SK-N-MC (cell line): ENCODE measurements at regions not wholly inside any gene's neighbourhood (a gene's known extent, or its start where the extent isn't known, plus 50 kb on each side); places are given as distances from the start of the nearest gene placed in this dataset.

Experiments used
- DNase-seq: peaks from one replicate; pipeline ENCODE4 v3.0.0-alpha.2; 2011; ENCODE audit warnings: low read depth, low spot score
- H3K27ac ChIP-seq: fragments of 200-600 bp; sonication (generic); 2 replicates; pipeline ENCODE4 v1.5.1; 2016; ENCODE audit warnings: mixed run types
- H3K36me3 ChIP-seq: fragments of 200-600 bp; sonication (generic); 2 replicates; pipeline ENCODE4 v1.6.1; 2017; ENCODE audit warnings: antibody characterized with exemption, low read length, mixed read lengths; ENCODE audit not compliant: insufficient read depth
- H3K4me3 ChIP-seq: fragments of 200-600 bp; sonication (generic); 2 replicates; pipeline ENCODE4 v1.5.1; 2016
- H3K9ac ChIP-seq: fragments of 200-600 bp; sonication (generic); 2 replicates; pipeline ENCODE4 v1.8.0; 2017; ENCODE audit warnings: mixed run types, mixed read lengths; ENCODE audit not compliant: insufficient read length
- H3K9me3 ChIP-seq: fragments of 200-600 bp; sonication (generic); 2 replicates; pipeline ENCODE4 v1.6.1; 2017; ENCODE audit warnings: low read depth, mild to moderate bottlenecking, antibody characterized with exemption, low read length, moderate library complexity, mixed read lengths
- EZH2 ChIP-seq: fragments of 200-600 bp; sonication (generic); IDR thresholded peaks from one replicate; pipeline ENCODE4 v1.6.1; 2017; ENCODE audit warnings: antibody characterized with exemption
- FOXP2 ChIP-seq: optimal IDR thresholded peaks from 2 replicates; pipeline ENCODE3; 2011; ENCODE audit warnings: mild to moderate bottlenecking, moderate library complexity; ENCODE audit not compliant: insufficient read depth; ENCODE audit errors: extremely low read length, control extremely low read depth
- POLR2AphosphoS5 ChIP-seq: IDR thresholded peaks from 2 replicates; pipeline ENCODE4 v1.6.1; 2012; ENCODE audit warnings: mild to moderate bottlenecking, low read depth, low read length, borderline replicate concordance

DNA sequence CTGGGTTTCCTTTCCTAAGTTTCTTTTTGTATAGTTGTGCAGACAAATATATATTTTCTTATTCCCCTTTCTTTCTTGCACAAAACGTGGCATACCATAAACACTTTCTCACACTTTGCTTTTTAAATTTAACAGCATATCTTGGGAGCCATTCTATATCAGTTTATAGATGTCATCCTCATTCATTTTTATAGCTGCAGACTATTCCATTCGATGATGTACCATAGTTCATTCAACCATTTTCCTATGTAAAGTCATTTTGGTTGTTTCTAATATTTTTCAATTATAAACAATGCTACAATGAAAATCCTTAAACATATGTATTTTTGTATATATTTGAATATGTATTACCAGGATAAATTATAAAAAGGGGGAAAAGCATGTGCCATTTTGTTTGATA is 102.5 kb downstream of the RRM1 start:
- Histone ChIP-seq H3K4me3 (no peak overlapping the region), H3K36me3 (no peaks in the 10 kb centered on the region), H3K9ac (no peak overlapping the region), H3K27ac (no peak overlapping the region), H3K9me3 (no peaks in the 10 kb centered on the region)
- no peak for DNase-seq
- TF ChIP-seq POLR2AphosphoS5 (no peak), EZH2 (no peak), FOXP2 (no peak)

DNA sequence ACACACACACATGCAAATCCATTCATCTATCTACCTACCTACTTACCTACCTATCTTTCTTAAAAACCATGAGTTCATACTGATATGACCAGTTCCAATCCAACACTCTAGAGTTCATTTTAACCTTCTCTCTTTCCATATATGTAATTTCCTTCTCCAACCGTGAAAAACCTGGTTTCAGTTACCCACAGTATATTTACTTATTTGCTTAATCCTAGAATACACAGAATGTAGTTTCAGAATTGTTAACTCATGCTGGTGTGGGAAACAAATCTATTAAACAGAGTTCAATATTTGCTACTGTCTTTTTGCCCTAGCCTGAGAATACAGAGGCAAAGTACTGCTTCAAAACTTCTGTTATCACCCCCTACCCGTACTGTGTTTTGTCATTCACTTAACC is 101.3 kb downstream of the RRM1 start:
- Histone ChIP-seq H3K9me3 (no peaks in the 10 kb centered on the region), H3K36me3 (no peaks in the 10 kb centered on the region)
- no peak for TF ChIP-seq POLR2AphosphoS5
- no peak for TF ChIP-seq FOXP2
- TF ChIP-seq EZH2, result no peak

DNA sequence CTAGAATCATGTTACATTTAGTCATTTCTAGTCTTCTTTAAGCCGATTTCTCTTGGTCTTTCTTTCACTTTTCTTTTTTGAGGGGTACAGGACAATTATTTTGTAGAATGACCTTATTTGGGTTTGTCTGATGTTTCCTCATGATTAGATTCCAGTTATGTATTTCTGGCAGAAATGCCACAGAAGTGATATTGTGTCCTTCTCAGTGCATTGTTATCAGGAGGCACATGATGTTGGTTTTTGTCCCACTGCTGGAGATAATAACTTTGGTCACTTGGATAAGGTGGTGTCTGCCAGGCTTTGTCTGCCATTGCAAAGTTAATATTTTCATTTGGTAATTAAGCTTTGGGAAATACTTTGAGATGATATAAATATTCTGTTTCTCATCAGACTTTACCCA is 100.3 kb downstream of the RRM1 start:
- Histone ChIP-seq H3K4me3 (no peak overlapping the region), H3K9ac (no peak overlapping the region), H3K9me3 (no peaks in the 10 kb centered on the region), H3K36me3 (no peaks in the 10 kb centered on the region), H3K27ac (no peak overlapping the region)
- no peak for TF ChIP-seq EZH2
- no peak for TF ChIP-seq POLR2AphosphoS5
- no peak for TF ChIP-seq FOXP2
- DNase-seq, result no peak

More for the DNA sequence above, 101.3 kb downstream of the RRM1 start:
- H3K27ac ChIP-seq, result no peak overlapping the region
- DNase-seq, result no peak
- H3K4me3 ChIP-seq, result no peak overlapping the region
- no peak overlapping the region for H3K9ac ChIP-seq

DNA sequence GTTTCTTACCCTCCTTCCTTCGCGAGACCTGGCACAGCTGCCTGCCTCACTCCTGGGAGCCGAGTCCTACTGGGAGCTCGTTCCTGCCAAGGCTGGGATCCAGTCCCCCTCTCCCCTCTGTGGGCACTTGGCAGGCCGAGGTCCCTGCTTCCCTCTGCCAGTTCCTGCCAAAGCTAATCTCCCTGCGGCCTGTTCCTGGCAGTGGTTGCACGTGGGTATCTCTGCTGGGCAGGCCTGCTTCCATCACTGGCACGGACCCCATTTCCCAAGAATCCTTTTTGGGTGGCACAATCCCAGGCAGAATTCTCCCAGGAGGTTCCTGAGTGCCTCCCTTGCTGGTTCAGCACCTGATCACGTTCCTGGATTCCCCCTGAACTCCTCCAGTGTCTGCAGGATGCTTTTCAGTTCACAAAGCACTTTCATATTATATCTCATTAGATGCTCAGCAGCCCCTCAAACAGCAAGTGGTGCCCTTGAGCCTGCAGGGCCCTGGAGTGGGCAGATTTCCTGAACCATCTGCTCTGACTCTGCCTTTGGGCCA is 96.5 kb downstream of the RRM1 start:
- Histone ChIP-seq H3K9me3 (no peaks in the 10 kb centered on the region), H3K9ac (no peak overlapping the region), H3K36me3 (no peaks in the 10 kb centered on the region), H3K4me3 (no peak overlapping the region), H3K27ac (no peak overlapping the region)
- no peak for DNase-seq
- TF ChIP-seq EZH2 (no peak), POLR2AphosphoS5 (no peak), FOXP2 (no peak)

DNA sequence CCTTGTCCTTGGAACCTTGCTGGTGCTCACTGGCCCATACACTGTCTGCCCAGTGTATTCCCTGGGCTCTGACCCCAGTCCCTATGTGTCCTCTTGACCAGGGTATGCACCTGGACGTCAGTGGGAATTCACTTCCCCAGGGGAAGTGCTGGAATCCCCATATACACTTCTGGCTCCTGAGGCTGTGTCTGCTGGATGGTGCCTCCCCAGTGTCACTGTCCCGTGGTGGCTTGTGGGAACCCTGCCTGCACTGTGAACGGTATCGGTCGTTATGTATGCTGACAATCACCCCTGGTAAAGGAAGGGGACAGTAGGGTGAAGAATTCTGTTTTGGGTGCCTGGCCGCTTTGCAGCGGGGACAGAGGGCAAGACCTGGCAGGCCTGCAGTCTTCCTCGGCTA is 95.9 kb downstream of the RRM1 start:
- no peak overlapping the region for H3K9ac ChIP-seq
- H3K9me3 ChIP-seq, result no peaks in the 10 kb centered on the region
- H3K4me3 ChIP-seq, result no peak overlapping the region
- no peak overlapping the region for H3K27ac ChIP-seq
- TF ChIP-seq EZH2, result no peak
- no peak for TF ChIP-seq FOXP2
- no peak for TF ChIP-seq POLR2AphosphoS5
- no peak for DNase-seq
- no peaks in the 10 kb centered on the region for H3K36me3 ChIP-seq

DNA sequence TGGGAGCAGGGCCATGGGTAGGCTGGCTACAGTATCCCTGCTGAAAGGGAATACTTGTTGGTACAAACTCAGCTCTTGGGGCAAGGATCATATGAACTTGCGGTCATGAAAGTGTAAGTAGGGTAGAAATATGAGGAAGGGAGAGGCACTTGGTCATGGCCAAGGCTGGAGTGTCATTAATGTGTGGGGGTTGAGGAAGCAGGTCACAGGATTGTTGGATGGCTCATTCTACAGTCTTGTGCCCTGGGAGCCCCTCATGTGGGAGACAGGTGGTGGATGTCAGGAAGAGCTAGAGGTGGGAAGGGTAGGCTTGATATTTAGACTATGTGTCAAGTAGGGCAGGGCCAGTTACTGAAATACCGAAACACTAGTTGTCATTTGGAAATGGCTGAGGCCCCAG is 95.5 kb downstream of the RRM1 start:
- TF ChIP-seq FOXP2 (no peak), EZH2 (no peak), POLR2AphosphoS5 (no peak)
- Histone ChIP-seq H3K36me3 (no peaks in the 10 kb centered on the region), H3K27ac (no peak overlapping the region), H3K4me3 (no peak overlapping the region), H3K9ac (no peak overlapping the region), H3K9me3 (no peaks in the 10 kb centered on the region)
- DNase-seq, result no peak
